HFFc6 (cell line): ENCODE measurements at regions not wholly inside any gene's neighbourhood (a gene's known extent, or its start where the extent isn't known, plus 50 kb on each side); places are given as distances from the start of the nearest gene placed in this dataset.

Source experiments
- DNase-seq: peaks from one replicate; pipeline ENCODE4 v3.0.0-alpha.2; 2018
- H3K27ac Mint-ChIP-seq: 2 replicates; pipeline ENCODE4 v1.8.0; 2020; ENCODE audit warnings: mild to moderate bottlenecking, mixed read lengths
- H3K27me3 Mint-ChIP-seq: 2 replicates; pipeline ENCODE4 v1.8.0; 2021; ENCODE audit warnings: mild to moderate bottlenecking, moderate library complexity, mixed read lengths; ENCODE audit not compliant: insufficient read depth
- H3K36me3 Mint-ChIP-seq: 2 replicates; pipeline ENCODE4 v1.8.0; 2021; ENCODE audit warnings: low read depth, mixed read lengths
- H3K4me1 Mint-ChIP-seq: 2 replicates; pipeline ENCODE4 v1.8.0; 2020; ENCODE audit warnings: low read depth, mixed read lengths
- H3K4me3 Mint-ChIP-seq: 2 replicates; pipeline ENCODE4 v1.8.0; 2020; ENCODE audit warnings: mild to moderate bottlenecking, moderate library complexity, mixed read lengths
- H3K9me3 Mint-ChIP-seq: 2 replicates; pipeline ENCODE4 v1.8.0; 2020; ENCODE audit warnings: mild to moderate bottlenecking, mixed read lengths
- TF ChIP-seq, protein P1 (sequence below): fragments of 200-600 bp; sonication (generic); IDR thresholded peaks from 2 replicates; pipeline ENCODE4 v1.5.0; 2021; ENCODE audit warnings: antibody characterized with exemption, mild to moderate bottlenecking

GRCh38 chr16:52611817-52612673 lies 65.1 kb upstream of the TOX3 start:
- Mint-ChIP-seq H3K9me3 (peaks cover 28% of the 10 kb centered on the region), H3K4me1 (no peaks in the 10 kb centered on the region), H3K27ac (no peak overlapping the region), H3K4me3 (no peak overlapping the region), H3K36me3 (no peaks in the 10 kb centered on the region), H3K27me3 (no peaks in the 10 kb centered on the region)
- DNase-seq = no peak
- TF ChIP-seq, protein P1, sequence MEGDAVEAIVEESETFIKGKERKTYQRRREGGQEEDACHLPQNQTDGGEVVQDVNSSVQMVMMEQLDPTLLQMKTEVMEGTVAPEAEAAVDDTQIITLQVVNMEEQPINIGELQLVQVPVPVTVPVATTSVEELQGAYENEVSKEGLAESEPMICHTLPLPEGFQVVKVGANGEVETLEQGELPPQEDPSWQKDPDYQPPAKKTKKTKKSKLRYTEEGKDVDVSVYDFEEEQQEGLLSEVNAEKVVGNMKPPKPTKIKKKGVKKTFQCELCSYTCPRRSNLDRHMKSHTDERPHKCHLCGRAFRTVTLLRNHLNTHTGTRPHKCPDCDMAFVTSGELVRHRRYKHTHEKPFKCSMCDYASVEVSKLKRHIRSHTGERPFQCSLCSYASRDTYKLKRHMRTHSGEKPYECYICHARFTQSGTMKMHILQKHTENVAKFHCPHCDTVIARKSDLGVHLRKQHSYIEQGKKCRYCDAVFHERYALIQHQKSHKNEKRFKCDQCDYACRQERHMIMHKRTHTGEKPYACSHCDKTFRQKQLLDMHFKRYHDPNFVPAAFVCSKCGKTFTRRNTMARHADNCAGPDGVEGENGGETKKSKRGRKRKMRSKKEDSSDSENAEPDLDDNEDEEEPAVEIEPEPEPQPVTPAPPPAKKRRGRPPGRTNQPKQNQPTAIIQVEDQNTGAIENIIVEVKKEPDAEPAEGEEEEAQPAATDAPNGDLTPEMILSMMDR = no peak

DNA sequence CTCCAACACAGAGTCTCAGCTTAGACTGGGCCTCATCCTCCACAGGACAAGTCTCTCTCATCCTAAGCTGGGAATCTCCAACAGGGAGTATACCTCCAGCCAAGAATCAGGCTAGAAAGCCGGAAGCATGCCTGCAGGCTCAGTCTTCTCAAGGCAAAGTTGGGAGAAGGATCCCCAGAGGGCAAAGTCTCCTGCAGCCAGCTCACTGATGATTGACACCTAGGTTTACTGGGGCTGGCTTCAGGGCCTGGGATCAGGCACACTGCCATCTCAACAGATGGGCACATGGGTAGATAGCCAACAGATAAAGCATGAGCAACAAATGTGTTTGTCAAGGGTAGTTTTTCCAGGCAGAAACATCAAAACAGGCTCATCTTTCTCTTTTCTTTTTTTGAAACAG lies 56.1 kb upstream of the TOX3 start:
- Mint-ChIP-seq H3K4me1 (no peaks in the 10 kb centered on the region), H3K9me3 (peaks cover 38% of the 10 kb centered on the region), H3K36me3 (no peaks in the 10 kb centered on the region; the same call in 1 of the 2 replicates), H3K27me3 (no peaks in the 10 kb centered on the region; the same call in 1 of the 2 replicates), H3K4me3 (no peak overlapping the region), H3K27ac (no peak overlapping the region)
- TF ChIP-seq, protein P1 = no peak
- DNase-seq = no peak

GRCh38 chr16:52597772-52598483 lies 51.0 kb upstream of the TOX3 start:
- DNase-seq = no peak
- Mint-ChIP-seq H3K4me1 (no peaks in the 10 kb centered on the region), H3K36me3 (no peaks in the 10 kb centered on the region), H3K27me3 (peaks cover 1% of the 10 kb centered on the region; the same call in 1 of the 2 replicates), H3K27ac (no peak overlapping the region), H3K9me3 (peaks cover 38% of the 10 kb centered on the region), H3K4me3 (no peak overlapping the region)
- TF ChIP-seq, protein P1 = no peak

DNA sequence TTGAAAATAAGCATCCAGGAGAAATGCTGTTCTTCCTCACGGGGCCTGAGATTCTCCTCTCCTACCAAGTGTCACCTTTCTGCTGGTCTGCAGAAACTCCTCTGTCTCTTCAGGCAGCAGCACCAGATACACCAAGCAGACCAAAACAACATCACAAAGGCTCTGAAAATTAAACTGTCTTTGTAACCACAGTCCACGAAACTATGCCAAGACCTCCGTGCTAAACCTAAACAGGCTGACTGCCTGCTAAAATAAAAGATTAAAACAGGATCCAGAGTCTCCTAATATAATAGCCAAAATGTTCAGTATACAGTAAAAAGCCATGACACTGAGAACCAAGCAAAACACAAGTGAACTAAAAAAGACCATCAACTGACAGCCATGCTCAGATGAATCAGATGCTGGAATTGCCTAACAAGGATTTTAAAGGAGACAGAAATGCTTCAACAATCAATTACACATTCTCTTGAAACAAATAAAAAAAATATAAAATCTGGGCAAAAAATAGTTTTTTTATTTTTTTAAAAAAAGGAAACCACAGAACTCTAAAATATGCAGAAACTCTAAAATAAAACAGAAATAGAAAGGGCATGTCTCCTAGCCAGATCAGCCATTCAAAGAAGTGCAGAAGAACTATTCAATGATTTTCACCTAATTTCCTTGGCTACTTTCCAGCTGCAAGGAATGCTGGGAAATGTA lies 50.3 kb upstream of the TOX3 start:
- Mint-ChIP-seq H3K36me3 (no peaks in the 10 kb centered on the region), H3K27ac (no peak overlapping the region), H3K27me3 (peaks cover 1% of the 10 kb centered on the region; the same call in 1 of the 2 replicates), H3K4me1 (no peaks in the 10 kb centered on the region), H3K4me3 (no peak overlapping the region), H3K9me3 (peaks cover 37% of the 10 kb centered on the region)
- DNase-seq = no peak
- TF ChIP-seq, protein P1 = no peak
